Brain pericyte (primary cell): ENCODE measurements at regions not wholly inside any gene's neighbourhood (a gene's known extent, or its start where the extent isn't known, plus 50 kb on each side); places are given as distances from the start of the nearest gene placed in this dataset.

ENCODE experiments used
- DNase-seq: peaks from one replicate; pipeline ENCODE4 v3.0.0-alpha.2; 2012; ENCODE audit warnings: low read depth, low spot score

DNA sequence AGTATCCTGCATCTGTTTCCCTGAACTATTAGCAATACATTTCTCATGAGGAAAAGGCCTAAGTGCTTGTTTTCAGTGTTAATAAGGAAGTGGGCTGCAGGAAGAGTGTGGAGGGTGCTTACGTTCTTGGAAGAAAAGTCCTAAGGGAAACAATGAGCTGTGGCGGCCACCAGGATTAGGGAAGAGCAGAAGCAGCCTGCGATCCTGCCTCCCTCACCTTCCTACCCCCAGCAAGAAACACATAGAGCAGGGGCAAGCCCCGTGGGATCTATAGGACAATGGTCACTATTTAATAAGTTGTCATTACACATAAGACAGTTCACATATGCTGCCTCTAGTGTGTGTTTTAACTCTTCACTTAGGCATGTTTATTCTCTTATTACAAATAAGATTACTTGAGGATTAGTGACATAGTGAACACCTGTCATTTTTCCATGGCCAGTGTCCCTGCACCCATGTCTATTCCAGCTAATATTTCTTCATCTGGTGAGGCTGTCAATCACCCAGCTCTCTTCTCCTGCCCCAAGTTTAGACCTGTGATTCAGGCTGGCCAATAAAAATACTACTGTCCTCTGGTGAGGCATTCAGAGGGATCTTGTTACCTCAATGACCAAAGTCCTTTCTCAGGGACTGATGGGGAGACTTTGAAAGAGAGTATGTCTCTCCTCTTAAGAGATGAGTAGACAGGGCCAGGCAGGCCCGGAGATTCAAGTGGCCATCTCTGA is 510.9 kb upstream of the CELF4 start:
- no peak for DNase-seq

DNA sequence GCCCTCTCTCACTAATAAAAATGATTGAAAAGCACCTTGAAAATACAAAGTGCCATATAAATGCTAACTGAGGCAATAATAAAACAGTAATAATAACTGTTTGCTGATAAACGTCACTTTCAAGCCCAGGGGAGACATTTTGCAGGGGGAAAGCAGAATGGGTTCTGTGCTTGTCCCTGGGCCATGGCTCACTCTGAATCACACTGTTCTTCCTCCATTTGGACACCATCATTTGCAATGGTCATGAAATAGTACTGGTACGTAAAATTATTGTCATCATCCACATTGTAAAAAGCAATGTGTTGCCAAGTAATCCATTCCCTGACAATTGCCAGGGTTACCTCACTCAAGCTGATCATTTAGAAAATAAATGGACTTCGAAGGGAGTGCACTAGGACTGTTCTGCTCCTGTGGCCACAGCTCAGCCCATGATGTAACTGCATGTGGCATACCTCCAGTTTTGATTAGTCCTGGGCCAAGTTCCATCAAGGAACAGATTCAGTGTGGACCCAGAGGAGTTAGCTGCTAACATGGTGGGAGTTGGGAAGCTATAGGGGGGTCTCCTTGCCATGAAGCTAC is 508.8 kb upstream of the CELF4 start:
- DNase-seq, result no peak

DNA sequence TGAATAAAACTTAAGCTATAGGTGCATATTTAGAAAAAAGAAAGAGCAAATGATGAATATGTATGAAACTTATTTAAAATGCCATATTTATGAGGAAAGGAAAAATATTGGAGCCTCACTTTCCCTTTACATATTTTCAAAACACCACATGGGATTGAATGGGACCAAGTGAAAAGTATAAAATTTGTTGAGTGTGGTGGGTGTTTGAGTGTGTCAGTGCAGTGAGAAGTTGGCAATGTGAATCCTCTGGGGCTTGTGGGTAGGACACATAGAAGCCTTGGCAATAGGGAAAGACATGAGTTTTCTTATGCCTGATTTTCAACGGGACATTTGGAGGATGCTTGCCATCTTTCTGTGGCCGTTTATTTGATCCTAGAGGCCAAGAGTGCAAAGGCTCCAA is 502.2 kb upstream of the CELF4 start:
- DNase-seq, result no peak

DNA sequence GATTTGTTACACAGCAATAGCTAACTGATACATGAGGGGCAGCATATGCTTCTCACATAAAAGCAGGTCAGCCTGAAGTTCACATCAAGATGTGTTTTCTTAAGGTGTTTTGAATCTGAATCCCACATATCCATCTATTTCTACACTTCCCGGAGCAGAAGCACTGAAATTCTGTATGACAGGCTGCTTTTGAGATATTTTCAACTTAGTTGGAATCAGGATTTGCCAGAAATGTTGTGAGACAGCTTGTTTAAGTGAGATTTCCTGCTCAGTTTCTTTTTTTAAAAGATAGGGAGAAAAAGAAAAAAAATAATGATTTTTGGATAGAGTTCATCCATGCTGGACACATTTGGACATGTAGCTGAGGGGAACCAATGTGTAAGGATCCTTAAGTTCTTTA is 501.5 kb upstream of the CELF4 start:
- no peak for DNase-seq

DNA sequence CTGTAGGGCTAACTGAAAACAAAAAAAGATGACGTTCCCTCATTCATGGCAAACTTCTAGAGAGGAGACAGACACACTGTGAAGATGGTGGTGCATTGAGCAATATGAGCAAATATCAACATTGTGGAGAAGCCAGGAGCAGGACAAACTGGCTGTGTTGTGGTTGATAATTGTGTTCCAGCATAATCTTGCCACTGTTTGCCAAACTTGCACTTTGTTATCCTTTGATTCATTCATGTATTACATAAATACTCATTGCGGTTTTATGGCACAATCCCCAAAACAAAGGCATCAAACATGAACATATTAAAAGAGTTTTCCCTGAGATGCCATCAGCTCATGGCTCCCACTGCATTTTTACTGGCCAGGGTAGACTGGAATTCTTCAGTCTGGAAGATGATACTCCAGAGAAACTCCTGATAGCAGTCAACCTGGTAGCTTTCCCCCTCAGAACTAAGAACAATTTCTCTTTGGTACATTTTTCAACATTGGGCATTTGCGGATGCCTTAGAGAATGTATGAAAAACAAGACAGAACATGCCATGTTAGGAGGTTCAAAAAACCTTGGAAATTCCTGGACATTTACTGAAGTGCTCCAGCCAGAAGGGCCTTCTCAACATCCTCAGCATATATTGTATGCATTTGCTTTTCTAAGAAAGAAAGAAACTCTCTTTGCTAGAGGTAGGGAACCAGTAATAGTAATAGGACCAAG is 487.4 kb upstream of the CELF4 start:
- DNase-seq, result no peak

DNA sequence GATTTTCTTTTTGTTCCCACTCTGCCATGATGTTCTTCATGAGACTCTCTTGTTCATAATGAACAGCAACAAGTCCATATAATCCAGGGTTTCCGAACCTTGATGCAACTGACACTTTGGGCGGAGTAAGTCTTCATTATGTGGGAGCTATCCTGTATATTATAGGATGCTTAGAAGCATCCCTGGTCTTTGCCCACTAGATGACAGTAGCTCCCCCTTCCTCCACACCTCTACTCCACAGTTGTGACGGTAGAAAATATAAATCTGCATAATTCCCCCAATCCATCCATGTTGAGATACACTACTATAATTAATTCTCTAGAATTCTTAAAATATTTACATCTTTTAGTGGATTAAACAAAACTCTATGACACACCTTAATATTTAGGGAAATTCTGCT is 482.2 kb upstream of the CELF4 start:
- DNase-seq, result no peak

DNA sequence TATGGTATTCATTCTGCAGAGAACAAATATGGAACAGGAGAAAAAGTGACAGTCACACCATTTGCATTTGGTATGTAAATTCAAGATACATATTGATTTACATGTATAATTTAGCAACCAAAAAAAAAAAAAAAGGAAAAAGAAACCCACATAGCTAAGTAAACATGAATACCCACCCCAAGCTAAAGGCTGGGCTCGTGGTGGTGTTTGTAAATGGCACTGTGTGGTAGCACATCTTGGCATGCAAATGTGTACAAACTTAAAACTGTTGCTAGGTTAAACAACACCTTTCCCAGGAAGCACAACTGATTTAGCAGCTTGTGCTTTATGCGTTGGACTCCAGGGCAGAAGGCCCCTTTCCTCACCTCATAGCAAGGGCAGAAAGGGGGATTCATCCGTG is 481.1 kb upstream of the CELF4 start:
- no peak for DNase-seq

DNA sequence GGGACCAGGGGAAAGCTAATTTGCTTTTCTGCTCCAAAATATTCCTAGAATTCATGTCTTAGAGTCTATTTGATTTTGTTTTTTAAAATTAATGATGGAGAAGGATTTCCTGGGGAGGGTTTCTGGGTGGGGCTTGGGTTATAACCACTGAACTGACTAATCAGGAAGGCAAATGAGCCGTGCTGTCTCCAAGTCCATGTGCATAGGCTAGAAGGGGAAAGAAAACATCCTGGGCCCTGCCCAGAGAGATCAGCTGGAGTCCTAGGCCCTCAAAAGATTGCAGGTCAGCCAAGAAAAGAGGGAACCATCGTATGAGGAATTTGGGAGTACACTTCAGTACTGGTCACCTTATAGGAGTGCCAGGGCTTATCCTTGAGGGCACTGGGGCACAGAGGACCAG is 480.2 kb upstream of the CELF4 start:
- DNase-seq, result no peak

DNA sequence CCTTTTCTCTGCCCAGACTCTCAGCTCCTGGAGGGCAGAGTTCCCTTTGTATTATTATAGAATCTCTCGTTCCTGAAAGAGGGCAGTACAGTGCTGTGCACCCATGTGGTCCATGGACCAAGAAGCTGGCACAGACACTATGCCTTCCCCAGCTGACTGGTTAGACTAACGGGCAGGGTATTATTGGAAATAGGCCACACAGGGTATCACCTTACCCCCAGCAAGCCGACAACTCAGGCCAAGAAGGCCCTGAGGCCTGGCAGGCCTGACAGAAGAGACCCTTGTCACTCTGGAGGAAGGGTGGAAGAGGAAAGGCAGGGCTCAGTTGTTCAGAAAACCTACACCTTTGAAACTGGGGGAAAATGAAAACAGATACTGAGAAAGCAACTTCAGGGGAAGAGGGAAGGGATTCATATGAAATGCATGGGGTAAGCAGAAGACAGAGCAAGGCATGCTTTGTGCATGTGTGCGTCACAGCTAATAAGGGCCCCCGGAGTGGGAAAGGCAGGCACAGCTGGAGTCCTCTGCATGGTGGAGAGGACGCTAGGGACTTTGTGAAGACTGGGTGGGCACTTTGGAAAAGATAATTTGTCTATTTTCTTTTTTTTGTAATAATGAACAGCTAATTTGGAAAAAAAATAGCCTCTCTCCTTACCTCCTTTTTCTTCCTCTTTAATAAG is 476.8 kb upstream of the CELF4 start:
- DNase-seq, result no peak

DNA sequence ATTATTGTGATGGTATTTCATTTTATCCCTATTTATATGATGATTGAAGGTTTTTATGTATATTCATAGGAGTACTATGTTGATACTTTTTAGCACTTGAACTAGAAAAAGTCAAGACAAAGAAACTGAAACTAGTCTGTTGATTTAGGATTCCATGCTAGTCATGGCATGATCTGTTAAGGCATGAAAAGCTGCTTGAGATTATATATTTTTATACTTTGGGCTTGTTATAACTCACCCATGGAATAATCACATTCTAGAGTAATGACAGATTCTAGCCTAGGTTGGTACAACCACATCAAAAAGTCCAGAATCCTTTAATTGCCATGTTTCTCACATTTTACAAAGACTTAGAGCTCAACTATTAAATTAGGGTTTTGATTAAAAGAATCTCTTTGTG is 472.6 kb upstream of the CELF4 start:
- DNase-seq, result no peak

DNA sequence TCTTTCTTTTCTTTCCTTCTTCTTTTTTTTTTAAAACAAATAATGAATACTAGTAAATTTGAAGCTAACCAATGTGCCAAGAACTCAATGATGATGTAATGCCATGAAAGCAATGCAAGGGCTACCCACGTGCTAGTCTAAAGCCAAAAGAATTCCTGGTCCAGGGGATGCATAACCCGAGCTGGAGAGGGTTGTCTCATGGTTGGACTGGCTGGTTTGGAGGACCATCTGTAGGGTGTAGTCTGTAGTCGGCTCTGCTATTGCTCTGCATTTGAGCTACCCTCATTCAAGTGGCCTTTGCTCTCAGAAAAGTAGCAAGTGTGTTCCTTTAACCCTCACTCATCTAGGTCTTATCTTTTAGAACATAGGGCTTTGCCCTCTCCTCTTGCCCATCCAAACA is 469.6 kb upstream of the CELF4 start:
- no peak for DNase-seq

DNA sequence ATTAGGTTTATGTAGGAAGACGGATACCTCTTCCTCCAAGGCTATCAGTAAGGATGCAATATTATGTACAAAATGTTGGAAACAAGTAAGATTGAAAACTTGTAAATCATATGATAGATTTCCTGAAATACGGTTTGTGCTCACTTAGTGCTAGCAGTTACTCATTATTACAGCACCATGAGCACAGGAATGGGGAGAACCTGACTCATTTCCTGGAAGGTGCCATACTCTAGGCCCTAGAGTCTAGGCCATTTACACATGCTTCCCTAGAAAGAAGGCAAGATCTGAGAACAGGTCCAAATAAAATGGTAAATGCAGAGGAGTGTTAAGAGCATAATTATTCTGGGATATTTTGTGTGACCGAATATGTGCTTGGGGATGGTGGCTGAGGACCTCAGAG is 467.7 kb upstream of the CELF4 start:
- no peak for DNase-seq

DNA sequence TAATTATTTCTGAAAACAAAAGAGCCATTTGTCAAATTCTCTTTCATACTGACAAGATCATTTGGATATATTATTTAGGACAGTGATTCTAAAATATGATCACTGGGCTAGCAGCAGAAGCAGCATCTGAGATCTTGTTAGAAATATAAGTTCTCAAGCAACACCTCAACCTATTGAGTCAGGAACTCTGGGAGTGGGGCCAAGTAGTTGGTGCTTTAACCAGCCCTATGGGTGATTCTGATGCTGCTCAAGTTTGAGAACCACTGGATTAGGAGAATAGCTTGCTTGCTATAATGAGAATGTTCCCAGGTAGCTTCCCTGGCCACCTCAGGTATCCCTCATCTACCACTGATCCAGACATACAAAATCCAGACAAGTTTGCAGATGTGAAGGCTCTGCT is 466.9 kb upstream of the CELF4 start:
- DNase-seq, result no peak

DNA sequence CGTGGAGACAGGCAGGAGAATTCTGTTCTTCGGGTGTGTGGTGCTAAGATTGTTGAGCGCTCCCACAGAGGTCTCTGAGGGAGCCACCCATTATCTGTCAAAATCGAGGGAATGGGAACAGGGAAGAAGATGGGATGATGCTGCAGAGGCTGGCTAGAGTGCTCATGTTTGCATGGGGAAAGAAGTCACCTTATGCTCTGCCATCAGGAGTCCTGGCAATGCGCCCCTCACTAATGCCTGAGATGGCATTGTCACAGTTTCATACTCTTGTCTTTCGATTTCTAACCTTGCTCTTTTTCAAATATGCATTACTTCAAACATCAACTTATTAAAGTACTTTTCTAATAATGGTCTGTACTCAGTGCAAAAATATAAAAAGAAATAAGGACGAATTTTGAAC is 463.3 kb upstream of the CELF4 start:
- no peak for DNase-seq

DNA sequence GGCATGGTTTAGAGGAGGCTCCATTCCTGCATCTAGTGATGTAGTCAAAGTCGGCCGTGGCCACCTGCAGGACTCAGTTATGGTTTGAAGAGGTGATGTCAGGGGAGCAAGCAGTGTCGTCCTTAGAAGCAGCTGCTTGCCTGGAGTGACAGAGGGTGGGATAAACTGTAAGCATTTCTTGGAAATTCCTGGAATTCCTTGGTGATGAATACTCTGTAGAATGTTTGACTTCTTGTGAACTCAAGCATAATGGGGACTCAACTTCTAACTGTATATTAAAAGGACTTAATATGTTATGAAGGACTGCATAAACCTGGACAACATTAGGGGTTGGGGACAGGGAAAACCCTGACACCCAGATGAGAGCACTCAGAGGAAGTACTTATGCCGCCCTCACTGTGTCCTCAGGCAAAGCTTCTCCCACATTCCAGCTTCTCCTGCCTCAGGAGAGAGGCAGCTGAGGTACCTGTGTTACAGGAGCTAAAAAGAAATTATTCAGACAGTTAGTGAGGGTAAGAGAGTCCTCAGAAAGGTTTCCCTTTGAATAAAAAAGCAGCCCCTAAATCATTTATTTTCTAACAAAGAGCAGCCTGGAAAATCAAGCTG is 459.9 kb upstream of the CELF4 start:
- no peak for DNase-seq

DNA sequence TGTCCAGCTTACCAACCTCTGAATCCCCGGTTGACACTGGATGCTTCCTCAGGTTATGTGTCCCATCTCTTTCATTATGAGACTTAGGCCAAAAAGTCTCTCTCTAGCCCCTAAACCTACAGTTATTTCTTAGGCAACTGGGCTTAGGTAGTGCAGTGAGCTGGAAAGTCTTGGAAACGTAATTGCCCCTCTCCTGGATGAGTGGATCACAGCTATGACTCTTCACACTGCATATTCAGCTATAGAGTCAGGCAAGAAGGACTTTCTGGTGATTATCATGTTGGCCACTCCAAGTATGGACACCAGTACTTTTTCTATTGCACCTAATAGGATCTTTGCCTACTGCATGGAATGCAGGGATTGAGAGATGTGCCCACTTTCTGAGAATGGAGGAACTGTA is 458.3 kb upstream of the CELF4 start:
- DNase-seq, result no peak

DNA sequence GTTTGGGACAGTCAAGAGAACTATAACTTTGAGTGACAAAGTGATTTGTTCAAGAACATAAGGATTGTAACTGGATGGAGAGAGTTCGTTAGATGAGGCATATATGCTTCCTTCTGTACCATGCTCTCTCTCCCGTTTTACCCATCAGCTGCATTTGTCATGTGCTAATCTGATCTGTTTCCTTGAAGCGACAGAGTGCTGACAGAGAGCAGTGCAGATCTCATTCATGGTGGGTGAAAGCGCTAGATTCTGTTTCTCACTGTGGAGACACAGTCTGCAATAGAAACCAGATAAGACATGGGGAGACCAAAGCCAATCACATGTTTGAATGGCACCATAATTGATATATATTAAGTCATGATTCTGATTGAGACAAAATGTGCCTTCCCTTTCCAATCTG is 456.6 kb upstream of the CELF4 start:
- DNase-seq, result no peak

DNA sequence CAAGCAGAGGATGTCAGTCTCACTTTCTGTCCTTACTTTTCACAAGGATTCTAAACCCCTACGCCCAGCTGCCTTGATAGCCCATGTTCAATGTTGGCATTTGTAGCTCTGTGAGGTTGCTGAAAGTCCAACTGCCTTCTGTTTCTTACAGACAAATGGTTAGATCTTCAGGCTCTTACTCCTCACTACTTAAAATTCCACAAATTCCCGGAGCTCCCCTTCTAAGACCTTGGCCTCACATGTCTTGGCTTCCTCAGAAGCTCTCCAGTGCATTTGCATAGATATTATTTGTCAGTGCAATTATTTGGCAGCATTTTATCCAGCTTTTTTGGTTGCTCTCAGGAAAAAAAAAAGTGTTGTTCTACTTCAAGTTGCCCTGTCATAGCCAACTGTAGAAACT is 453.7 kb upstream of the CELF4 start:
- DNase-seq, result no peak

DNA sequence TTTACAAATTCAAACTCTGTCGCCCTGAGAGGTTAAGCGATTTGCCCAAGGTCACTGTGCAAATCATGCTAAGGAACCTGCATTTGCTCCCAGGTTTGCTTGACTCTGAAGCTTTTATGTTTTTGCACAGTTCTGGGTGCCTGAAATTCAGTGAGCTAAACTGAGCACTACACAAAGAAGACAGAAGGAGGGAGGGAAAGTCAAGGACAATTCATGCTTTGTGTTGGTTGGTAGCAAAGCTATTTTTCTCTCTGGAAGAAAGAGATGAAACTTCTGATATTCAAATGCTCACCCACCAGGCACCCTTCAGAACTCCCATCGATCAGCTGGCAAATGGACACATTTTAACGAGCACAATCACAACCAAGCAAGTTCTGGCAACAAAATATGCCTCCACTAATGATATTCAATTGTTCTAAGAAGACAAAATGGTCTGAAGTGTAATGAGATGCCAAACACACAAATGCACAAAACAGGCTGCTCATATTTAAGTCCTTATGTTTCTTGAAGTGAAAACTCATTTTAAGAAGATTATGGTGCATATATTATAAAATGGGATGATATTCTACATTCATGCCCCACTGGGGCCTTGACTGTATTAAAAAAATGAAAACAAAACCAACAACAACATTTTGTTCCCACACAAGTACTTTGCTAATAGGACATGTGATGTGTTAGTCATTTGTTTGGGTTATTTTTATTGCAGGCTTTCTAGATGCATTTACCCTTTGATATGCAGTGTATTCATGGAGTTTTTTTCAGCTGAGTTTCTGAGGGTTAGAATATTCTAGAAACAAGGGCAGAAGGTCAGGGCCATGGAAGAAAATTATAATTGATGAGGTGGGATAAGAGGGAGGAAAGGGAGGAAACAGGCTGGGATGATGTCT is 445.6 kb upstream of the CELF4 start:
- no peak for DNase-seq

DNA sequence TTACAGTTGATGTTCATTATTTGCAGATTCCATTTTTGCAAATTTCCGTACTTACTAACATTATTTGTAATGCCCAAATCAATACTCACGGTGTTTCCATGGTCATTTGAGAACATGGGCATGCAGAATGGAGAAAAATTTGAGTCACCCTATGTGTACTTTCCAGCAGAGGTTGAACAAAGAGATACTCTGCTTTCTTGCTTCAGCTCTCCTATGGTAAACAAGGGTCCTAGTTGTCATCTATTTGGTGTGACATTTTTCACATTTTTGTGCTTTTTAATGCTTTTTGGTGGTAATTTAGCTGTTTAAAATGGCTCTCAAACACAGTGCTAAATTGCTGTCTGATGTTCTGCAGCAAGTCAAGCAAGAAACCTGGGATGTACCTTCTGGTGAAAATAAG is 444.4 kb upstream of the CELF4 start:
- DNase-seq, result no peak

DNA sequence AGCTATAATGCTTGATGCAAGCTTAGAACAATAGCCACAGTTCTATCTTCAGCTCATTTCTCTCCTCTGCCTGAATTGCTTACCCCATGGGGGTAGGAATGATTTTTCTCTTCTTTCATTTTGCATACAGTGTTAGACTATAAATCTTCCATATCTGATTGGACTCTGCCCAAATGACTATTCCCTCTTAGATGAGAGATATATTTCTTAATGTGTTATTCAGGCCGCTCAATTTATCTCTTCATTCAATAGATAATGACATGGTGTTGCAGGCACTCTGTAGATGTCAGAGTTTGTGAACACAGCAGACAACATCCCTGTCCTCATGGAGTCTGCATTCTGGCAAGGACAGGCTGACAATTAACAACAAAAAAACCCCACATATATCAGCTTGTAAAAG is 443.7 kb upstream of the CELF4 start:
- DNase-seq, result no peak
